ENCODE measurements at regions not wholly inside any gene's neighbourhood (a gene's known extent, or its start where the extent isn't known, plus 50 kb on each side); places are given as distances from the start of the nearest gene placed in this dataset.
A peak's percentile ranks its signal among the peaks of the same experiment; 100 is the strongest.

DNA sequence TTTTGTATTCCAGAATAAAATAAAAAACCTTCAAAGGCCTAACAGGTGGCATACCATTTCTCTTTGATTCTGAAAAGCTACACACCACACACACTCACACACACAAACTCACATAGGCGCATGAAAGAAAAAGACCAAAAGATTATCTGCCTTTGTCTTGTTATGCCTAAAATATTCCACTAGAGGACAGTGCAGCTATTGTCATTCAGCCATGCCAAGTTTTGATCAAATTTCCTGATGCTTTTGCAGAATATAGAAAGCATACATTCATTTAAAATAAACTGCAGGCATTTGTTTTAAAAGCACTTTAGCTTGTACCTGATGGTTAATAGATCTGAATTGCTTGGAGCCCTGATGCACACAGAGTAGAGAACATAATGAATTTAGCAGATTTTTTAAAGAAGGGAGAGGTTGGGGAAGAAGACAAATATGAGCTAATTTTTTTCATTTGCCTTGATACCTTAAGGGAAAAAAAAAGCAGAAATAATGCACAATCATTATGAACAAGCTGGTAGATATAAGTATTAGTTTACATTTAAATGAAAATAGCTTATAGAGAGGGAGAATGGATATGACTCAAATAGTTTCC is 1766.9 kb upstream of the SEL1L start:
- Mint-ChIP-seq H3K27me3 (ENCODE audit: low read depth) (no peaks in the 10 kb centered on the region), H3K27ac (no peak overlapping the region), H3K4me3 (no peak overlapping the region), H3K36me3 (no peaks in the 10 kb centered on the region), H3K4me1 (no peaks in the 10 kb centered on the region), H3K9me3 (peaks cover 4% of the 10 kb centered on the region; the same call in 1 of the 2 replicates)
- TF ChIP-seq, protein P1, sequence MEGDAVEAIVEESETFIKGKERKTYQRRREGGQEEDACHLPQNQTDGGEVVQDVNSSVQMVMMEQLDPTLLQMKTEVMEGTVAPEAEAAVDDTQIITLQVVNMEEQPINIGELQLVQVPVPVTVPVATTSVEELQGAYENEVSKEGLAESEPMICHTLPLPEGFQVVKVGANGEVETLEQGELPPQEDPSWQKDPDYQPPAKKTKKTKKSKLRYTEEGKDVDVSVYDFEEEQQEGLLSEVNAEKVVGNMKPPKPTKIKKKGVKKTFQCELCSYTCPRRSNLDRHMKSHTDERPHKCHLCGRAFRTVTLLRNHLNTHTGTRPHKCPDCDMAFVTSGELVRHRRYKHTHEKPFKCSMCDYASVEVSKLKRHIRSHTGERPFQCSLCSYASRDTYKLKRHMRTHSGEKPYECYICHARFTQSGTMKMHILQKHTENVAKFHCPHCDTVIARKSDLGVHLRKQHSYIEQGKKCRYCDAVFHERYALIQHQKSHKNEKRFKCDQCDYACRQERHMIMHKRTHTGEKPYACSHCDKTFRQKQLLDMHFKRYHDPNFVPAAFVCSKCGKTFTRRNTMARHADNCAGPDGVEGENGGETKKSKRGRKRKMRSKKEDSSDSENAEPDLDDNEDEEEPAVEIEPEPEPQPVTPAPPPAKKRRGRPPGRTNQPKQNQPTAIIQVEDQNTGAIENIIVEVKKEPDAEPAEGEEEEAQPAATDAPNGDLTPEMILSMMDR (IDR thresholded peaks at IDR 0.05) = peak; percentile 55; the same call in 1 of the 2 replicates
- TF ChIP-seq FOXP1 (CRISPR knock-in tag; IDR thresholded peaks at IDR 0.05; ENCODE audit: borderline replicate concordance) = no peak
- no peak for TF ChIP-seq NFE2L1 (CRISPR knock-in tag; IDR thresholded peaks at IDR 0.05)
- TF ChIP-seq MXD4 (CRISPR knock-in tag; IDR thresholded peaks at IDR 0.05; ENCODE audit: borderline replicate concordance) = no peak
- ChIA-PET POLR2A (no interaction called here), CTCF (interaction anchor here (0.6 to 1.4 kb wide), 5 partner anchors 56 to 165 kb away, joined by 3 read pairs; no protein-coding TSS in a partner anchor)
- ATAC-seq (no peak), DNase-seq (ENCODE audit: low spot score) (no peak)

DNA sequence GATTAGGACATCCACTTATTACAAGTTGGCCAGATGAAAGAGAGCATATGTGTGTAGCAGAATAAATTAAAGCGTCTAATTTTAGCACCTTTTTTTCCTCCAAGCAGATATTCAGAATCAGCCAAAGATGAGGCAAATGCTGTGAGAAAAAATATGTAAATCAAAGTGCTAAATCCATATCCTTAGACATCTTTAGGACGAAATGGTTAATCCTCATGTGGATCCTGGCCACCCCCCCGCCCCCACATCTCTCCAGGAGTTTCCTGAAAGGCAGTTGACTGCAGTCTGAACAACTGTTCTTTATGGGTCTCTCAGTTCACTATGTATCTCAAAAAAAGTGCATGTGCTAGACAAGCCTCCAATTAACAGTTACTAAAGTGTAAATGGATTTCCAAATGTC is 1768.1 kb upstream of the SEL1L start:
- DNase-seq (ENCODE audit: low spot score) (no peak), ATAC-seq (no peak)
- CTCF ChIA-PET = no interaction called here
- H3K4me1 Mint-ChIP-seq = no peaks in the 10 kb centered on the region; the same call in 1 of the 2 replicates
- TF ChIP-seq ZNF396 (CRISPR knock-in tag; IDR thresholded peaks at IDR 0.05; ENCODE audit: borderline replicate concordance) (no peak), FOXP4 (CRISPR knock-in tag; IDR thresholded peaks at IDR 0.05) (no peak), CREM (CRISPR knock-in tag; IDR thresholded peaks at IDR 0.05) (no peak), FOXP1 (CRISPR knock-in tag; IDR thresholded peaks at IDR 0.05; ENCODE audit: borderline replicate concordance) (no peak), ZNF416 (CRISPR knock-in tag; IDR thresholded peaks at IDR 0.05) (no peak), GTF2I (CRISPR knock-in tag; conservative IDR thresholded peaks at IDR 0.05) (no peak), JUN (CRISPR knock-in tag; IDR thresholded peaks at IDR 0.05) (no peak), NFE2L1 (CRISPR knock-in tag; IDR thresholded peaks at IDR 0.05) (no peak), NFATC4 (CRISPR knock-in tag; IDR thresholded peaks at IDR 0.05) (no peak), EMX1 (CRISPR knock-in tag; IDR thresholded peaks at IDR 0.05) (no peak), RELA (CRISPR knock-in tag; IDR thresholded peaks at IDR 0.05; ENCODE audit: borderline replicate concordance) (no peak)
- TF ChIP-seq, protein P2, sequence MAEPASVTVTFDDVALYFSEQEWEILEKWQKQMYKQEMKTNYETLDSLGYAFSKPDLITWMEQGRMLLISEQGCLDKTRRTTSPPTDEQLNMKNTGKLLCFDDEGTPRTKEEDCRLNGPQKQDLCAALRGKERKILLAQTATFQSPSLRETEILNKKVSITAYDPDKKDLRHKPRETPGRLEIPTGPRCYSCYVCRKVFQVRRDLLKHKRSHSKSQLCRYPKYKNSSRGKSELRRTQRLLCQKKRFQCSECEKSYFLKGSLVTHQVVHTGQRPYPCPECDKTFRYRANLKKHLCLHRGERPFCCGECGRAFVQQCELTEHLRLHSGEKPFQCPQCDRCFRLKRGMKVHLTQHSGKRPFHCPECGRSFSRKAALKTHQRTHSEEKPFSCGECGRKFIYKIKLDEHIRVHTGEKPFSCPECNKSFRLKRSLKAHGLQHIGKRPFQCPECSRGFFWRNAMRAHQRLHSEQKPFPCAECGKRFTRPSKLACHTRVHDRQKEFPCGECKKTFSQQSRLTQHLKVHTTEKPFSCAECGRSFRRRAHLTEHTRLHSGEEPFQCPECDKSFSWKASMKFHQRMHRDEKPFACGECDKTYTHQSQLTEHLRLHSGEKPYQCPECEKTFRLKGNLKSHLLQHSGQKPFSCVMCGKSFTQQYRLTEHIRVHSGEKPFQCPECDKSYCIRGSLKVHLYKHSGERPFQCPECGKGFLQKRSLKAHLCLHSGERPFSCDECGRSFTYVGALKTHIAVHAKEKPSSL (CRISPR knock-in tag; conservative IDR thresholded peaks at IDR 0.05) = no peak
- H3K27me3 Mint-ChIP-seq (ENCODE audit: low read depth) = no peaks in the 10 kb centered on the region
- H3K27ac Mint-ChIP-seq = no peak overlapping the region
- H3K36me3 Mint-ChIP-seq = no peaks in the 10 kb centered on the region
- peaks cover 4% of the 10 kb centered on the region; the same call in 1 of the 2 replicates for H3K9me3 Mint-ChIP-seq
- POLR2A ChIA-PET = no interaction called here
- no peak overlapping the region for H3K4me3 Mint-ChIP-seq

DNA sequence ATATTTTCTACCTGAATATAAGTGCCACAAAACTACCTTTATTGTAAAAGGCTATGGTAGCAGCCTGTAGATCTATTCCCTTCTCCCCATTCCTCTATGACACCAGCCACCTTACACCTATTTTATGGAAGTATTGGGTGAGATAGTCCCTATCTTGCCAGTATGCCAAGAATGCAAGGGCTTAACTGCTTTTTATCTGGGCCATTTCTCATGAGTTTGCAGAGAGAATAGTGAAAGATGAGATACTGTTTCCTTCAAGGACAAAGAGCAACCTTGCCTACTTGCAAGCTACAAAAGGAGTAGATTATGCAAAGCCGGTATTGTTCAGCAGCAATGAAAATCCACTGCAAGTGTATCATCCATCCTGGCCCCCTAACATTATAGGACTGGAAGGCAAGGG is 1775.6 kb upstream of the SEL1L start:
- H3K4me3 Mint-ChIP-seq = no peak overlapping the region
- no peaks in the 10 kb centered on the region for H3K36me3 Mint-ChIP-seq
- peaks cover 5% of the 10 kb centered on the region; the same call in 1 of the 2 replicates for H3K9me3 Mint-ChIP-seq
- DNase-seq (ENCODE audit: low spot score) (no peak), ATAC-seq (no peak)
- ChIA-PET CTCF (no interaction called here), POLR2A (no interaction called here)
- H3K27me3 Mint-ChIP-seq (ENCODE audit: low read depth) = no peaks in the 10 kb centered on the region
- H3K27ac Mint-ChIP-seq = no peak overlapping the region
- no peaks in the 10 kb centered on the region; the same call in 1 of the 2 replicates for H3K4me1 Mint-ChIP-seq
- TF ChIP-seq GABPB1 (CRISPR knock-in tag; IDR thresholded peaks at IDR 0.05) = no peak
- no peak for TF ChIP-seq FOXJ3 (CRISPR knock-in tag; IDR thresholded peaks at IDR 0.05; ENCODE audit: borderline replicate concordance)
- no peak for TF ChIP-seq ATF1 (CRISPR knock-in tag; IDR thresholded peaks at IDR 0.05)
- TF ChIP-seq KAT7 (CRISPR knock-in tag; IDR thresholded peaks at IDR 0.05; ENCODE audit: borderline replicate concordance) = no peak
- TF ChIP-seq ZNF219 (CRISPR knock-in tag; IDR thresholded peaks at IDR 0.05; ENCODE audit: borderline replicate concordance) = no peak
- no peak for TF ChIP-seq PRRX2 (CRISPR knock-in tag; IDR thresholded peaks at IDR 0.05)
- TF ChIP-seq, protein P3, sequence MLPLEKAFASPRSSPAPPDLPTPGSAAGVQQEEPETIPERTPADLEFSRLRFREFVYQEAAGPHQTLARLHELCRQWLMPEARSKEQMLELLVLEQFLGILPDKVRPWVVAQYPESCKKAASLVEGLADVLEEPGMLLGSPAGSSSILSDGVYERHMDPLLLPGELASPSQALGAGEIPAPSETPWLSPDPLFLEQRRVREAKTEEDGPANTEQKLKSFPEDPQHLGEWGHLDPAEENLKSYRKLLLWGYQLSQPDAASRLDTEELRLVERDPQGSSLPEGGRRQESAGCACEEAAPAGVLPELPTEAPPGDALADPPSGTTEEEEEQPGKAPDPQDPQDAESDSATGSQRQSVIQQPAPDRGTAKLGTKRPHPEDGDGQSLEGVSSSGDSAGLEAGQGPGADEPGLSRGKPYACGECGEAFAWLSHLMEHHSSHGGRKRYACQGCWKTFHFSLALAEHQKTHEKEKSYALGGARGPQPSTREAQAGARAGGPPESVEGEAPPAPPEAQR (CRISPR knock-in tag; IDR thresholded peaks at IDR 0.05) = no peak
- TF ChIP-seq ERG (CRISPR knock-in tag; IDR thresholded peaks at IDR 0.05) = no peak

Measured in WTC11 (cell line).